ENCODE measurements at regions not wholly inside any gene's neighbourhood (a gene's known extent, or its start where the extent isn't known, plus 50 kb on each side); places are given as distances from the start of the nearest gene placed in this dataset.
"Not testable (repeated sequence)": the region's sequence is repeated elsewhere in the genome, so short reads cannot be mapped to it uniquely, and the experiment has no call there.

- DNase-seq, result no peak
Observed at GRCh38 chr2:147352264-147353071, 492.4 kb upstream of the ACVR2A start.

- no peak for DNase-seq
Observed at GRCh38 chr2:147351784-147352183, 493.0 kb upstream of the ACVR2A start.

GRCh38 chr2:147348931-147349555 is 495.8 kb upstream of the ACVR2A start:
- DNase-seq, result no peak

- DNase-seq, result no peak
Observed at GRCh38 chr2:147346142-147346541, 498.7 kb upstream of the ACVR2A start.

- DNase-seq, result peak; percentile 37
Observed at GRCh38 chr2:147345246-147345645, 499.6 kb upstream of the ACVR2A start.

- DNase-seq, result no peak
Observed at GRCh38 chr2:147342329-147342728, 502.5 kb upstream of the ACVR2A start.

- peak; percentile 4 for DNase-seq
Observed at GRCh38 chr2:147331790-147332419, 512.9 kb upstream of the ACVR2A start.

GRCh38 chr2:147330925-147331324 is 513.9 kb upstream of the ACVR2A start:
- DNase-seq, result no peak

- no peak for DNase-seq
Observed at GRCh38 chr2:147327613-147328012, 517.2 kb upstream of the ACVR2A start.

GRCh38 chr2:147325990-147326389 is 518.8 kb upstream of the ACVR2A start:
- DNase-seq, result no peak

GRCh38 chr2:147320146-147320545 is 524.7 kb upstream of the ACVR2A start:
- DNase-seq, result no peak

- DNase-seq, result no peak
Observed at GRCh38 chr2:147311058-147311430, 533.8 kb upstream of the ACVR2A start.

- no peak for DNase-seq
Observed at GRCh38 chr2:147310335-147311057, 534.3 kb upstream of the ACVR2A start.

GRCh38 chr2:147297820-147298219 is 547.0 kb upstream of the ACVR2A start:
- no peak for DNase-seq

- DNase-seq, result no peak
Observed at GRCh38 chr2:147294825-147295392, 549.9 kb upstream of the ACVR2A start.

GRCh38 chr2:147293991-147294824 is 550.6 kb upstream of the ACVR2A start:
- no peak for DNase-seq

- no peak for DNase-seq
Observed at GRCh38 chr2:147288131-147288530, 556.7 kb upstream of the ACVR2A start.

GRCh38 chr2:147275943-147276342 is 568.9 kb upstream of the ACVR2A start:
- no peak for DNase-seq

GRCh38 chr2:147273628-147274027 is 571.2 kb upstream of the ACVR2A start:
- DNase-seq, result no peak

GRCh38 chr2:147273106-147273505 is 571.7 kb upstream of the ACVR2A start:
- no peak for DNase-seq

GRCh38 chr2:147269581-147269980 is 575.2 kb upstream of the ACVR2A start:
- not testable (repeated sequence) for DNase-seq

GRCh38 chr2:147260241-147260640 is 584.6 kb upstream of the ACVR2A start:
- DNase-seq, result no peak
